ENCODE measurements at regions not wholly inside any gene's neighbourhood (a gene's known extent, or its start where the extent isn't known, plus 50 kb on each side); places are given as distances from the start of the nearest gene placed in this dataset.

DNA sequence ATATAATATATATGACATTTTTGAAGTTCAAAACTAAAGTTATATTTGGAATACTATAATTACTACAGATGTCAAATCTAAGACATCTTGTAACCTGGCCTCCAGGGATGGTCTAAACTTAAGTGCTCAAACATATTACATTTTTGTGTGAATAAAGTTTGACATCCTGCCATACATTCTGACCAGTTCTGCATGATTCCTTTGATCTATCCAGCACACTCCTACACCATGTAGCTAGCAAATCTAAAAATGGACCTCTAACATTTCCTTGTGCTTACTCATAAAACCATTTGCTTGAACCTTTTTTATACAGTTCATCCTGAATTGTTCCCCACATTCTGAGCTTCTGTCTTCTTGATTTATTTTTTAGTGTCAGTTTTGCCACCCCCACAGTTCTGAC lies 294.3 kb upstream of the ZNF804A start:
- Histone ChIP-seq H3K27ac (no peak overlapping the region), H3K9me3 (no peaks in the 10 kb centered on the region), H3K27me3 (no peaks in the 10 kb centered on the region), H3K4me3 (no peak overlapping the region), H3K4me1 (no peaks in the 10 kb centered on the region), H3K36me3 (no peaks in the 10 kb centered on the region)
- intact Hi-C loops (cut with DNase I): no loop called here
- TF ChIP-seq POLR2AphosphoS5 (IDR thresholded peaks at IDR 0.05; ENCODE audit: insufficient read depth in 1 of 2, low read depth in 1 of 2) (no peak), POLR2A (IDR thresholded peaks at IDR 0.05) (no peak)
- TF ChIP-seq, protein P1, sequence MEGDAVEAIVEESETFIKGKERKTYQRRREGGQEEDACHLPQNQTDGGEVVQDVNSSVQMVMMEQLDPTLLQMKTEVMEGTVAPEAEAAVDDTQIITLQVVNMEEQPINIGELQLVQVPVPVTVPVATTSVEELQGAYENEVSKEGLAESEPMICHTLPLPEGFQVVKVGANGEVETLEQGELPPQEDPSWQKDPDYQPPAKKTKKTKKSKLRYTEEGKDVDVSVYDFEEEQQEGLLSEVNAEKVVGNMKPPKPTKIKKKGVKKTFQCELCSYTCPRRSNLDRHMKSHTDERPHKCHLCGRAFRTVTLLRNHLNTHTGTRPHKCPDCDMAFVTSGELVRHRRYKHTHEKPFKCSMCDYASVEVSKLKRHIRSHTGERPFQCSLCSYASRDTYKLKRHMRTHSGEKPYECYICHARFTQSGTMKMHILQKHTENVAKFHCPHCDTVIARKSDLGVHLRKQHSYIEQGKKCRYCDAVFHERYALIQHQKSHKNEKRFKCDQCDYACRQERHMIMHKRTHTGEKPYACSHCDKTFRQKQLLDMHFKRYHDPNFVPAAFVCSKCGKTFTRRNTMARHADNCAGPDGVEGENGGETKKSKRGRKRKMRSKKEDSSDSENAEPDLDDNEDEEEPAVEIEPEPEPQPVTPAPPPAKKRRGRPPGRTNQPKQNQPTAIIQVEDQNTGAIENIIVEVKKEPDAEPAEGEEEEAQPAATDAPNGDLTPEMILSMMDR (IDR thresholded peaks at IDR 0.05): no peak
- no peak for DNase-seq (ENCODE audit: extremely low spot score in 2 of 2)

DNA sequence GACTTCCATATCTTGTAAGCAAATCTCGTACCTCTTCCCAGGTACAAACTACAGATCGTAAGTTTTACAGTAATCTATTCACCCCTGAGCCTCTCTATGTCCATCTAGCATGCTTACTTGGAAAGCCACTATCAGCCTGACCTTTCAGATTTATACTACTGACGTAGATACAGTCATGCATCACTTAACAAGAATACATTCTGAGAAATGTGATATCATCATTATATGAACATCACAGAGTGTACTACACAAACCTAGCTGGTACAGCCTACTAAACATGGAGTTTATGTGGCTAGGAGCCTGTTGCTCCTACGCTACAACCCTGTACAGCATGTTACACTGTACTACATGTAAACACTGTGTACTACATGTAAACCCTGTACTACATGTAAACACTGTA lies 293.2 kb upstream of the ZNF804A start:
- Histone ChIP-seq H3K36me3 (no peaks in the 10 kb centered on the region), H3K27me3 (no peaks in the 10 kb centered on the region), H3K4me3 (no peak overlapping the region), H3K9me3 (no peaks in the 10 kb centered on the region), H3K27ac (no peak overlapping the region), H3K4me1 (no peaks in the 10 kb centered on the region)
- intact Hi-C loops (cut with DNase I): no loop called here
- no peak for DNase-seq (ENCODE audit: extremely low spot score in 2 of 2)
- no peak for TF ChIP-seq POLR2AphosphoS5 (IDR thresholded peaks at IDR 0.05; ENCODE audit: insufficient read depth in 1 of 2, low read depth in 1 of 2)
- no peak for TF ChIP-seq POLR2A (IDR thresholded peaks at IDR 0.05)
- TF ChIP-seq, protein P1 (IDR thresholded peaks at IDR 0.05): no peak

DNA sequence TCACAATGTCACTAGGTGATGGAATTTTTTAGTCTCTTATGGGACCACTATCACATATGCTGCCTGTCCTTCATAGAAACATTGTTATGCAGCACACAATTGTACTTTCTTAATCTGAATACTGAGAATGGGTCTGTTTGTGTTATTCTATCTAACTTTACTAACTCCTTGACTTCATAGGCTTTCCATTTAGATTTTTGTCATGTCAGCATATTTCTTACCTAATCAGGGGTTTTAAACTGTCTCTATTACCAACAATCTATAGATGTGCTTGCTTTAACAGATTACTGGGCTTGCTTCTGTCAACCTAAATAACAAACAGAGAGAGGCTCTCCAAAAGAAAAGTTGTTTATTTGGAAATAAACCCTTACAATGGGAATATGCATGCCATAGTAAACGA lies 289.6 kb upstream of the ZNF804A start:
- Histone ChIP-seq H3K9me3 (no peaks in the 10 kb centered on the region), H3K36me3 (no peaks in the 10 kb centered on the region), H3K4me1 (no peaks in the 10 kb centered on the region), H3K27me3 (no peaks in the 10 kb centered on the region), H3K27ac (no peak overlapping the region), H3K4me3 (no peak overlapping the region)
- DNase-seq (ENCODE audit: extremely low spot score in 2 of 2): no peak
- intact Hi-C loops (cut with DNase I): no loop called here
- TF ChIP-seq POLR2AphosphoS5 (IDR thresholded peaks at IDR 0.05; ENCODE audit: insufficient read depth in 1 of 2, low read depth in 1 of 2) (no peak), POLR2A (IDR thresholded peaks at IDR 0.05) (no peak)
- TF ChIP-seq, protein P1 (IDR thresholded peaks at IDR 0.05): no peak

DNA sequence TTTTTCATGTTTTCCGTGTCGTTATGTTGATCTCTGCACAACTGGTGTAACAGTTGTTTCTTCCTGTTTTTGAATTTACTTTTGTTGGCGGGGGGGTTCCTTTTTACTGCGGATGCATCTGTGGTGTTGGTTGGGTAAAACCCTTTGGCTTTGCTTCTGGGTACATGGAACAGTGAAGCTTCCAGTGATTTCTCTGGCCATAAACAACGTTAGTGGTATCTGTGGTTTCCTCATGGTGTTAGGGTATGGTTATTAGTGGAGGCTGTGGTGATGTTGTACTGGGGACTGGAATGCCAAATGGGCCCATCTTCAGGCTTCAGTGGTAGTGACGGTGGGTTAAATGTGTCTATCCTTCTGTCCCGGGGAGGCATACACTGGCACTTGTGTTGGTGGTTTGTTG lies 285.4 kb upstream of the ZNF804A start:
- Histone ChIP-seq H3K4me3 (no peak overlapping the region), H3K27me3 (no peaks in the 10 kb centered on the region), H3K4me1 (no peaks in the 10 kb centered on the region), H3K27ac (no peak overlapping the region), H3K9me3 (no peaks in the 10 kb centered on the region), H3K36me3 (no peaks in the 10 kb centered on the region)
- intact Hi-C loops (cut with DNase I): no loop called here
- TF ChIP-seq POLR2AphosphoS5 (IDR thresholded peaks at IDR 0.05; ENCODE audit: insufficient read depth in 1 of 2, low read depth in 1 of 2): no peak
- TF ChIP-seq, protein P1 (IDR thresholded peaks at IDR 0.05): no peak
- TF ChIP-seq POLR2A (IDR thresholded peaks at IDR 0.05): no peak
- DNase-seq (ENCODE audit: extremely low spot score in 2 of 2): no peak

DNA sequence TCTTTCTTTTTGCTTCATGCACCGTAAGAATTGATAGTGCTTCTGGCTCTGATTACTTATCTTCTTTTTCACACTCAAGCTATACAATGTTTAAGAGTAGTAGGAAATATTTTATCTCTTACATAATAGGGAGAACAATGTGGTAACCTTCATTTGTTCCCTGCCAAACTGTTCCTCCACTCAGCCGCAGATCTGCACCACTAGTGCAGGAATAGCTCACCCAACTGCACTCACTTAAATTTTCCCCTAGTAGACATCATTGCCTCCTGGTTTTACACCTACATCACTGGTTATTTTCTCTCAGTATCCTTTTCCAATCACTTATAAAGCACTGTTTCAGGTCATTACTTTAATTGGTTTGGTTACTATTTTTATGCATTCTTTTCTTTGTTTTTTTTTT lies 283.5 kb upstream of the ZNF804A start:
- intact Hi-C loops (cut with DNase I): no loop called here
- Histone ChIP-seq H3K4me1 (no peaks in the 10 kb centered on the region), H3K36me3 (no peaks in the 10 kb centered on the region), H3K9me3 (no peaks in the 10 kb centered on the region), H3K27me3 (no peaks in the 10 kb centered on the region), H3K27ac (no peak overlapping the region), H3K4me3 (no peak overlapping the region)
- TF ChIP-seq POLR2AphosphoS5 (IDR thresholded peaks at IDR 0.05; ENCODE audit: insufficient read depth in 1 of 2, low read depth in 1 of 2): no peak
- TF ChIP-seq POLR2A (IDR thresholded peaks at IDR 0.05): no peak
- TF ChIP-seq, protein P1 (IDR thresholded peaks at IDR 0.05): no peak
- no peak for DNase-seq (ENCODE audit: extremely low spot score in 2 of 2)

Measured in vagina (tissue), 2 donors.